ENCODE measurements at regions not wholly inside any gene's neighbourhood (a gene's known extent, or its start where the extent isn't known, plus 50 kb on each side); places are given as distances from the start of the nearest gene placed in this dataset.
A peak's percentile ranks its signal among the peaks of the same experiment; 100 is the strongest.

DNA sequence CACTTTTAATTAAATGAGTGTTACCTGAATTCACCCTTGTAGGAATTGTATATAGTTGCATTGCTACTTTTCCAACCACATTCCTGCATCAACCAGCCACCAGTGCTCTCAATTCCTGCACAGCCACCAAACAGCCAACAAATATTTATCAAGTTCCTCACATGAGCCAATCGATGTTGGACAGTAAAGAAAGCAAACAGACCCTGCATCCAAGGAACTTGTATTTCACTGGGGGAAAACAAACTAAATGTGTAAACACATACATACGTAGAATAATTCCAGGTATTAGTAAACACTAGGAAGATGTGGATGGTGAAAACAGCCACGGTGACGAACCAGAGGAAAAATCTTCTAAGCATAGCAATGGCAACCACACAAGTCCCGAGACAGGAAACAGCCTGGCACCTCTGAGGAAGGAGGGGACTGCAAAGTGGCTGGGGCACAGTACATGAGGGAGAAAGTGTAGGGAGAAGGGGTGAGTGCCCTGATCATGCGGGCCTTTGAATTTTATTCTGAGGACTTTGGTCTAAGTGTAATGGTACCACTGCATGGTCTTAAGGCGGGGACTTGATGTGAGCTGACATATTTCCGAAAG, 111.2 kb downstream of the XRCC2 start:
- no peak overlapping the region for H3K4me3 ChIP-seq (ENCODE audit: low read depth, low read length)
- TF ChIP-seq, protein P1, sequence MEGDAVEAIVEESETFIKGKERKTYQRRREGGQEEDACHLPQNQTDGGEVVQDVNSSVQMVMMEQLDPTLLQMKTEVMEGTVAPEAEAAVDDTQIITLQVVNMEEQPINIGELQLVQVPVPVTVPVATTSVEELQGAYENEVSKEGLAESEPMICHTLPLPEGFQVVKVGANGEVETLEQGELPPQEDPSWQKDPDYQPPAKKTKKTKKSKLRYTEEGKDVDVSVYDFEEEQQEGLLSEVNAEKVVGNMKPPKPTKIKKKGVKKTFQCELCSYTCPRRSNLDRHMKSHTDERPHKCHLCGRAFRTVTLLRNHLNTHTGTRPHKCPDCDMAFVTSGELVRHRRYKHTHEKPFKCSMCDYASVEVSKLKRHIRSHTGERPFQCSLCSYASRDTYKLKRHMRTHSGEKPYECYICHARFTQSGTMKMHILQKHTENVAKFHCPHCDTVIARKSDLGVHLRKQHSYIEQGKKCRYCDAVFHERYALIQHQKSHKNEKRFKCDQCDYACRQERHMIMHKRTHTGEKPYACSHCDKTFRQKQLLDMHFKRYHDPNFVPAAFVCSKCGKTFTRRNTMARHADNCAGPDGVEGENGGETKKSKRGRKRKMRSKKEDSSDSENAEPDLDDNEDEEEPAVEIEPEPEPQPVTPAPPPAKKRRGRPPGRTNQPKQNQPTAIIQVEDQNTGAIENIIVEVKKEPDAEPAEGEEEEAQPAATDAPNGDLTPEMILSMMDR (conservative IDR thresholded peaks at IDR 0.05; ENCODE audit: low read depth, low read length): no peak
- DNase-seq (ENCODE audit: low read depth): no peak

DNA sequence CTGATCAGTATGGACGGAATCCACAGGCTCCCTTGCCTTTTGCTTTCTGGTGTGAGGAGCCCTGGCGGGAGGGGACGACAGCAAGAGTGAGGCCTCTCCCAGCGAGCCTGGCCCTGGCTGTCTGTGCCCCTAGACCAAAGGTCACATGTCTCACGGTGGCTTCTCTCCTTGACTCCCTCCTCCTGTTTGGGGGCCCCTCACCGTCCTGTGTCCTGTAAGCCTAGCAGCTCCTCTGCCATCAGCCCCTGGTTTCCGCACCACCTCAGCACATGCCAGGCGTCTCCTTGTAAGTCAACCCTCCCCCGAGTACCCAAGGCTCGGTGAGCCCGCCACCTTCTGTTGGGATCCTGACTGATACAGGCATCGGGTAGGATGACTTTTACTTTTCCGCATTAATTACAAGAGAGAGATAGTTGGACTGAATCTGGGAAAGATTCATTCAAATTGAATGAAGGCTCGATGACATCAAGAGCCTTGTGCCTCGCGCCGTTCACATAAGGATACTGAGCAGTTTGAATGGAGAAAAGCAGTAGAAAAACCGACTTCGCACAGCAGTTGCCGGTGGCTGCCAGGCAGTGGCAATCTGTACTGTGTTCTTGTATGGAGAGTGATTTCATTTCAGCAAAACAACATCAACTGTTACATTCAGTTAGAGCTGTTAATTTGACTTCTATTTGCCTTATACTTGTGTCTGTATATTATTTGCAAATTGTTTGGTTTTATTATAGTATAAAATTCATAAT, 119.8 kb downstream of the XRCC2 start:
- no peak for DNase-seq (ENCODE audit: low read depth)
- TF ChIP-seq, protein P1 (conservative IDR thresholded peaks at IDR 0.05; ENCODE audit: low read depth, low read length): no peak

DNA sequence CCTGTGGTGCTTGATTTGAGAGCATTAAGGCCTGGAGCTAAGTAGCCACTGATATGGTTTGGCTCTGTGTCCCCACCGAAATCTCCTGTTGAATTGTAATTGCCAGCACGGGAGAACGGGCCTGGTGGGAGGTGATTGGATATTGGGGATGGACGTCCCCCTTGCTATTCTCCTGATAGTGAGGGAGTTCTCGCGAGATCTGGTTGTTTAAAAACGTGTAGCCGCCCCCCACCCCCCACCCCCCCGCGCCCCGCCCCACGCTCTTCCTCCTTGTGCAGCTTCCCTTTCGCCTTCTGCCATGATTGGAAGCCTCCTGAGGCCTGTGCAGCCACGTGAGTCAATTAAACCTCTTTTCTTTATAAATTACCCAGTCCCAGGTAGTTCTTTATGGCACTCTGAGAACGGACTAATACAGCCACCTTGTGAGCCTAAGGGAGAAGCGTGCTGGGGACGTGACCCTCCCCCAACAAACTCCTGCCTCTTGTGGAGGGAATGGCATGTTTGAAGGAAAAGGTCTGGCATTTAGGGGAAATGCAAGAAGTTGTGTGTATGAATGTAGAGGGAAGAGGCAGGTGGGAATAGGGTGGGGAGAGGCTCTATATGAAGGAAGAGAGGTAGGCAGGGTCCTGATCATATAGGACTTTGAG, 118.0 kb upstream of the KMT2C start:
- no peak for DNase-seq (ENCODE audit: low read depth)

More for the DNA sequence above, 119.8 kb downstream of the XRCC2 start:
- no peak overlapping the region for H3K4me3 ChIP-seq (ENCODE audit: low read depth, low read length)

DNA sequence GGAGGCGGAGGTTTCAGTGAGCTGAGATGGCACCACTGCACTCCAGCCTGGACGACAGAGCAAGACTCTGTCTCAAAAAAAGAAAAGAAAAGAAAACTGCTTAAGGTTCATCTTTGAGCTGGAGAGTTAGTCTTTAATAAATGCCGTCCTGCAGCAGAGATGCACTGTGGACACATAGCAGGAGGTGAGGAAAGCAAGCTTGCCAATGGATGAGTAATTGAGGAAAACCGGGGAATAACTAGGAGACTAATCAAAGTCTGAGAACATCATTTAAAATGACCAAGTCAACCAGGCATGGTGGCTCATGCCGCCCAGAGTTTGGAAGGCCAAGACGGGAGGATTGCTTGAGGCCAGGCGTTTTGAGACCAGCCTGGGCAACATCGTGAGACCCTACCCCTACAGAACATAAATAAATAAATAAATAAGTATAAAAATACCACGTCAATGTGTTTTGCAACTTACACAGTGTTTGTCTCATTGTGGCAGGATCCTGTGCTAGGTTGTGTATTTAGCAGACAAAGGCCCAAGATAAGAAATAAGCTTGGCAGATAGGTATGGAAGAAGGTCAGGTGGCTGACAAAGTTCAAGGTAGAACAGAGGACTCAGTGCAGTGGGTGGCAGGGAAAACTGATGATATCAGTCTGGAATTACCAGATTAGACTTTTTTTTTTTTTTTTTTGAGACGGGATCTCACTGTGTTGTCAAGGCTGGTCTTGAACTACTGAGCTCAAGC, 115.7 kb upstream of the KMT2C start:
- no peak for DNase-seq (ENCODE audit: low read depth)
- no peak overlapping the region for H3K4me3 ChIP-seq (ENCODE audit: low read depth, low read length)
- TF ChIP-seq, protein P1 (conservative IDR thresholded peaks at IDR 0.05; ENCODE audit: low read depth, low read length): no peak

More for the DNA sequence above, 118.0 kb upstream of the KMT2C start:
- TF ChIP-seq, protein P1 (conservative IDR thresholded peaks at IDR 0.05; ENCODE audit: low read depth, low read length): no peak
- H3K4me3 ChIP-seq (ENCODE audit: low read depth, low read length): no peak overlapping the region

DNA sequence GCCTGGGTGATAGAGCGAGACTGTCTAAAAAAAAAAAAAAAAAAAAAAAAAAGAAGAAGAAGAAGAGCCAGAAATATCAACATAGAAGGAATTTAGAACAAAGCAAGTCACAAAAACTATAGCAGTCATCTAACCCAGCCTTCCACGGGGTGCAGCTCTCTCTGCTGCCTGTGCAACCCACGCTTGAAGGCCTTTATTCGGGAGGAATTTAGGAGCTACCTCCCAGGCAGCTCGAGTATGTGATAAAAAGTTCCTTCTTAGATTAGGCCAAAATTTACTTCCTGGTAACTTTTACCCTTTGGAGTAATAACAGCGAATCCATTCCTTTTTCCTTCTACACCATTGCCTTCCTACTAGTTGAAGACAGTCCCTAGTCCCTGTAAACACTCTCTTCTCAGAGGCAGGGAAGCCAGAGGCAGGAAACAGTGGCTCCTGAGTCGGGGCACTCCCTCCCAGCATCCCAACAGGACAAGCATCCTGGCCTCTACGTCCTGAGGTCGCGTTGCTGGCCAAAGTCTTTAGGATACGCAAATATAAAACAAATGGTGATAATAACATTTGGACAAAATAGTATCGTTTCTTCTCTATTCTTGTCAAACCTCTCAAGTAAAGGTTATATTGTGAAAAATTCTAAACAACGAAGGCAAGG, 109.3 kb upstream of the KMT2C start:
- H3K4me3 ChIP-seq (ENCODE audit: low read depth, low read length): no peak overlapping the region
- DNase-seq (ENCODE audit: low read depth): no peak
- TF ChIP-seq, protein P1 (conservative IDR thresholded peaks at IDR 0.05; ENCODE audit: low read depth, low read length): no peak

DNA sequence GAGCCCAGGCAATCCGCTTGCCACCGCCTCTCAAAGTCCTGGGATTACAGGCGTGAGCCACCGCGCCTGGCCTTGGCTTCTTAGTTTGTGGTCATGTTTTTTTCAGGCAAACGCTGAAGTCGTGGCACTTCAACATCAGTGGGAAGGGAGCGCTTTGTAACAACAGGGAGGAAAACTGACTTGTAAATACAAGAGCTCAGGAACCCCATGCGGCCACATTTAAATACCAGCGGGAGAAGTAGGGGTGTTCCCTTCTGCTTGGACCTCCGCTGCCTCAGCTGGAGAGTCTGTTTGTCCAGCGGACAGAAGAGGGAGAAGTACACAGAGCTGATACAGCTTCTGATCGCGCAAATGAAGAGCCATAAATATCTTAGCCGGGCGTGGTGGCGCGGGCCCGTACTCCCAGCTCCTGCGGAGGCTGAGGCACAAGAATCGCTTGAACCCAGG, 108.7 kb upstream of the KMT2C start:
- H3K4me3 ChIP-seq (ENCODE audit: low read depth, low read length): no peak overlapping the region
- peak; percentile 18 for DNase-seq (ENCODE audit: low read depth)
- TF ChIP-seq, protein P1 (conservative IDR thresholded peaks at IDR 0.05; ENCODE audit: low read depth, low read length): no peak

All from choroid plexus epithelial cell (primary cell).